ENCODE measurements at regions not wholly inside any gene's neighbourhood (a gene's known extent, or its start where the extent isn't known, plus 50 kb on each side); places are given as distances from the start of the nearest gene placed in this dataset.
"Not testable (repeated sequence)": the region's sequence is repeated elsewhere in the genome, so short reads cannot be mapped to it uniquely, and the experiment has no call there.

DNA sequence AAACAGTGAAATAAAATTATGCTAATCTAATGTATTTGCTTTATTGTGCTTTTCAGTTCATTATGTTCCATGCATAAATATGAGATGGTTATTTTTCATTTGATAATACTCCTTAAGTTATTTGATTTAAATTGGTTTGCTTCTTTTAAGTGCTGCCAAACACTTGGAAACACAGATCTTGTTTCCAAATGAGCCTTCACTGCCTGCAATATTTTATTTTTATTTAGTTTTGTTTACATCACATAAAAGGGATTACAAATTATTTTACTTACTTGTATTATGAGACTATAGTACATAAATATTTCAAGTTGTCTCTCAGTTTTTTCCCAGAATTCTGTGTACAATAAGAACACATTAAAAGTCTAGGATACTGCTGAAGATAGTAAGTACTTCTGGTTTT is 1662.4 kb upstream of the B3GALT2 start:
- Histone ChIP-seq H3K4me2 (no peak overlapping the region), H3K27ac (no peak overlapping the region), H3K79me2 (no peaks in the 10 kb centered on the region), H2AFZ (no peak overlapping the region), H4K20me1 (ENCODE audit: insufficient read depth, poor library complexity, severe bottlenecking) (no peaks in the 10 kb centered on the region), H3K27me3 (no peaks in the 10 kb centered on the region), H3K4me3 (no peak overlapping the region), H3K4me1 (ENCODE audit: insufficient read depth) (no peaks in the 10 kb centered on the region), H3K9me2 (replicated peaks; ENCODE audit: insufficient read depth) (no peaks in the 10 kb centered on the region), H3K36me3 (replicated peaks; ENCODE audit: insufficient read depth, low read depth) (no peaks in the 10 kb centered on the region), H3K9me3 (ENCODE audit: low read depth) (no peaks in the 10 kb centered on the region)
- no peak for TF ChIP-seq EZH2 (IDR thresholded peaks at IDR 0.05; ENCODE audit: borderline replicate concordance)
- TF ChIP-seq, protein P1, sequence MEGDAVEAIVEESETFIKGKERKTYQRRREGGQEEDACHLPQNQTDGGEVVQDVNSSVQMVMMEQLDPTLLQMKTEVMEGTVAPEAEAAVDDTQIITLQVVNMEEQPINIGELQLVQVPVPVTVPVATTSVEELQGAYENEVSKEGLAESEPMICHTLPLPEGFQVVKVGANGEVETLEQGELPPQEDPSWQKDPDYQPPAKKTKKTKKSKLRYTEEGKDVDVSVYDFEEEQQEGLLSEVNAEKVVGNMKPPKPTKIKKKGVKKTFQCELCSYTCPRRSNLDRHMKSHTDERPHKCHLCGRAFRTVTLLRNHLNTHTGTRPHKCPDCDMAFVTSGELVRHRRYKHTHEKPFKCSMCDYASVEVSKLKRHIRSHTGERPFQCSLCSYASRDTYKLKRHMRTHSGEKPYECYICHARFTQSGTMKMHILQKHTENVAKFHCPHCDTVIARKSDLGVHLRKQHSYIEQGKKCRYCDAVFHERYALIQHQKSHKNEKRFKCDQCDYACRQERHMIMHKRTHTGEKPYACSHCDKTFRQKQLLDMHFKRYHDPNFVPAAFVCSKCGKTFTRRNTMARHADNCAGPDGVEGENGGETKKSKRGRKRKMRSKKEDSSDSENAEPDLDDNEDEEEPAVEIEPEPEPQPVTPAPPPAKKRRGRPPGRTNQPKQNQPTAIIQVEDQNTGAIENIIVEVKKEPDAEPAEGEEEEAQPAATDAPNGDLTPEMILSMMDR (IDR thresholded peaks at IDR 0.05; ENCODE audit: poor library complexity): no peak
- no peak for DNase-seq (ENCODE audit: low spot score)

DNA sequence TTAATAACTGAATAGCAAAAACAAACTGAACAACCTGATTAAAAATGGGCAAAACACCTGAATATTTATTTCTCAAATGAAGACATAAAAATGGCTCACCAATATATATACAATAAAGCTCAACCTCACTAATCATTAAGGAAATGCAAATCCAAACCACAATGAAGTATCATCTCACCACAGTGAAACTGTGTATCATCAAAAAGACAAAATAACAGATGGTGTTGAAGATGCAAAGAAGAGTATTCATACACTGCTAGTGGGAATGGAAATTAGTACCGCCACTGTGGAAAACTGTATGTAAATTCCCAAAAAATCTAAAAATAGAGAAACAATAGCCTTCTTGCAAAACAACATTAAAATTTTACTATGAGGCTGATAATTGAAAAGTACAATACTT is 1660.1 kb upstream of the B3GALT2 start:
- Histone ChIP-seq H4K20me1 (ENCODE audit: insufficient read depth, poor library complexity, severe bottlenecking) (no peaks in the 10 kb centered on the region), H3K27me3 (no peaks in the 10 kb centered on the region), H3K4me2 (no peak overlapping the region), H3K36me3 (replicated peaks; ENCODE audit: insufficient read depth, low read depth) (no peaks in the 10 kb centered on the region), H2AFZ (no peak overlapping the region), H3K4me3 (no peak overlapping the region), H3K9me3 (ENCODE audit: low read depth) (no peaks in the 10 kb centered on the region), H3K9me2 (replicated peaks; ENCODE audit: insufficient read depth) (no peaks in the 10 kb centered on the region), H3K4me1 (ENCODE audit: insufficient read depth) (no peaks in the 10 kb centered on the region), H3K27ac (no peak overlapping the region), H3K79me2 (no peaks in the 10 kb centered on the region)
- DNase-seq (ENCODE audit: low spot score): no peak
- WGBS (ENCODE audit: low lambda C conversion rate, missing lambda C conversion rate): 87% methylated on average over 1 of the region's 1 CpG
- TF ChIP-seq EZH2phosphoT487 (IDR thresholded peaks at IDR 0.05; ENCODE audit: low read depth, severe bottlenecking, unreplicated experiment) (no peak), EZH2 (IDR thresholded peaks at IDR 0.05; ENCODE audit: borderline replicate concordance) (no peak)
- TF ChIP-seq, protein P1 (IDR thresholded peaks at IDR 0.05; ENCODE audit: poor library complexity): no peak

DNA sequence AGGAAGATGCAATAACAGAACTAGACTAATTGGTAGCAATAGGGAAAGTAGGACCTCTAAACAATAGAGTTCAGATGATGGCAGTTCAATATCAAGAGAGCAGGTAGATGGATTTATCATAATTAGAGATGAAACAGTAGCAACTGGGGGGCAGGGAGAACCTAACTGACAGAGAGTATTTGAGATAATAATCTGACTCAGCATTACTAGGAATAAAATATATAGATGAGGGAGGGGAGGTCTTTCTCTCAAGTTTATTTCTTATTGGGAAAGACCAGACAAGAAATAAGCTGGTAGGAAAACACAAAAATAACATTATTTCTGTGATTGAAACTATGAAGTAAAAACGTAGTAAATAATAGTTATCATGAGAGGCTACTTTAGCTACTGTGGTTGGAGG is 1656.7 kb upstream of the B3GALT2 start:
- H3K4me3 ChIP-seq: no peak overlapping the region
- H3K9me2 ChIP-seq (replicated peaks; ENCODE audit: insufficient read depth): no peaks in the 10 kb centered on the region
- no peaks in the 10 kb centered on the region for H3K36me3 ChIP-seq (replicated peaks; ENCODE audit: insufficient read depth, low read depth)
- no peaks in the 10 kb centered on the region for H3K79me2 ChIP-seq
- no peak for DNase-seq (ENCODE audit: low spot score)
- no peaks in the 10 kb centered on the region for H3K27me3 ChIP-seq
- H3K4me1 ChIP-seq (ENCODE audit: insufficient read depth): no peaks in the 10 kb centered on the region
- H4K20me1 ChIP-seq (ENCODE audit: insufficient read depth, poor library complexity, severe bottlenecking): no peaks in the 10 kb centered on the region
- no peak overlapping the region for H3K27ac ChIP-seq
- TF ChIP-seq EZH2 (IDR thresholded peaks at IDR 0.05; ENCODE audit: borderline replicate concordance): no peak
- no peak for TF ChIP-seq EZH2phosphoT487 (IDR thresholded peaks at IDR 0.05; ENCODE audit: low read depth, severe bottlenecking, unreplicated experiment)
- TF ChIP-seq, protein P1 (IDR thresholded peaks at IDR 0.05; ENCODE audit: poor library complexity): no peak
- WGBS (ENCODE audit: low lambda C conversion rate, missing lambda C conversion rate): 59% methylated on average over 1 of the region's 1 CpG
- no peaks in the 10 kb centered on the region for H3K9me3 ChIP-seq (ENCODE audit: low read depth)
- H3K4me2 ChIP-seq: no peak overlapping the region
- H2AFZ ChIP-seq: no peak overlapping the region

DNA sequence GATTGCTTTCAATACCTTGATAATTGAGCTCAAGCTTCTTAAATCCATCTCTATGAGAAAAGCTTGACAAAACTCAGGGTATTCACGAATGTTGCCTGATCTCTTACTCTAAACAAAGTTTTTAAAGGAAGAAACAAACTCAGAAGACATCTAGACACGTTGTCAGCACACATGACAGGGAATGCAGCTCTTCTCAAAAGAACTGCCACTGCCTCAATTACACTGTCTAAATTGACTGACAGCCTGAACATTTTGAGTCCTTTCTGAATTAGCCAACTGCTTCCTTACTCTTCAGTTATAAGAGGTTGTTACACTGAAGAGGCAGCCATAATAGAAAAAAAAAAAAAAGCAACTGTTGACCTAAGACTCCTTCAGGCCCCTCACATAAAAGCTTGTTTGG is 1646.7 kb upstream of the B3GALT2 start:
- H3K4me3 ChIP-seq: no peak overlapping the region
- H4K20me1 ChIP-seq (ENCODE audit: insufficient read depth, poor library complexity, severe bottlenecking): no peaks in the 10 kb centered on the region
- DNase-seq (ENCODE audit: low spot score): no peak
- 52% methylated on average over 2 of the region's 2 CpGs for WGBS (ENCODE audit: low lambda C conversion rate, missing lambda C conversion rate)
- H3K36me3 ChIP-seq (replicated peaks; ENCODE audit: insufficient read depth, low read depth): no peaks in the 10 kb centered on the region
- no peaks in the 10 kb centered on the region for H3K4me1 ChIP-seq (ENCODE audit: insufficient read depth)
- TF ChIP-seq, protein P1 (IDR thresholded peaks at IDR 0.05; ENCODE audit: poor library complexity): no peak
- TF ChIP-seq EZH2phosphoT487 (IDR thresholded peaks at IDR 0.05; ENCODE audit: low read depth, severe bottlenecking, unreplicated experiment) (no peak), EZH2 (IDR thresholded peaks at IDR 0.05; ENCODE audit: borderline replicate concordance) (no peak)
- H3K79me2 ChIP-seq: no peaks in the 10 kb centered on the region
- H3K27me3 ChIP-seq: no peaks in the 10 kb centered on the region
- no peak overlapping the region for H2AFZ ChIP-seq
- H3K9me3 ChIP-seq (ENCODE audit: low read depth): no peaks in the 10 kb centered on the region
- H3K9me2 ChIP-seq (replicated peaks; ENCODE audit: insufficient read depth): no peaks in the 10 kb centered on the region
- H3K4me2 ChIP-seq: no peak overlapping the region
- no peak overlapping the region for H3K27ac ChIP-seq

DNA sequence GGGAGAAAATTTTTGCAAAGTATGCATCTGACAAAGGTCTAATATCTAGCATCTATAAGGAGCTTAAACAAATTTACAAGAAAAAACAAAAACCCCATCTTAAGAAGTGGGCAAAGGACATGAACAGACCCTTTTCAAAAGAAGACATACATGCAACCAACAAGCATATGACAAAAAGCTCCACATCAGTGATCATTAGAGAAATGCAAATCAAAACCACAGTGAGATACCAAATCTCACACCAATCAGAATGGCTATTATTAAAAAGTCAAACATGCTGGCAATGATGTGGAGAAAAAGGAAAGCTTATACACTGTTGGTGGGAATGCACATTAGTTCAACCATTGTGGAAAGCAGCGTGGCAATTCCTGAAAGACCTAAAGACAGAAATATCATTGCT is 1645.2 kb upstream of the B3GALT2 start:
- not testable (repeated sequence) for H3K79me2 ChIP-seq; H3K9me2 ChIP-seq (replicated peaks; ENCODE audit: insufficient read depth); DNase-seq (ENCODE audit: low spot score); H3K36me3 ChIP-seq (replicated peaks; ENCODE audit: insufficient read depth, low read depth); H3K4me1 ChIP-seq (ENCODE audit: insufficient read depth); H2AFZ ChIP-seq; H3K4me3 ChIP-seq; H4K20me1 ChIP-seq (ENCODE audit: insufficient read depth, poor library complexity, severe bottlenecking); H3K9me3 ChIP-seq (ENCODE audit: low read depth); H3K4me2 ChIP-seq; H3K27me3 ChIP-seq; H3K27ac ChIP-seq
- WGBS (ENCODE audit: low lambda C conversion rate, missing lambda C conversion rate): 96% methylated on average over 1 of the region's 1 CpG
